NT2/D1 (cell line): ENCODE measurements at regions not wholly inside any gene's neighbourhood (a gene's known extent, or its start where the extent isn't known, plus 50 kb on each side); places are given as distances from the start of the nearest gene placed in this dataset.
"Not testable (repeated sequence)": the region's sequence is repeated elsewhere in the genome, so short reads cannot be mapped to it uniquely, and the experiment has no call there.

Experiments used
- DNase-seq: peaks from one replicate; pipeline ENCODE4 v3.0.0-alpha.2; 2011; ENCODE audit warnings: low read depth, low spot score
- H3K27me3 ChIP-seq: 2 replicates; pipeline ENCODE4 v1.6.0; 2011; ENCODE audit warnings: mild to moderate bottlenecking; ENCODE audit not compliant: insufficient read length, insufficient read depth
- H3K36me3 ChIP-seq: 2 replicates; pipeline ENCODE4 v1.6.1; 2011; ENCODE audit warnings: mild to moderate bottlenecking, low read length, mixed read lengths; ENCODE audit not compliant: insufficient read depth, insufficient read length
- H3K4me1 ChIP-seq: 2 replicates; pipeline ENCODE4 v1.5.1; 2011; ENCODE audit not compliant: insufficient read depth, insufficient read length
- H3K4me3 ChIP-seq: 2 replicates; pipeline ENCODE4 v1.5.1; 2011; ENCODE audit warnings: low read depth; ENCODE audit not compliant: insufficient read length
- H3K9ac ChIP-seq: 2 replicates; pipeline ENCODE4 v1.6.0; 2011; ENCODE audit warnings: low read depth; ENCODE audit not compliant: insufficient read length
- H3K9me3 ChIP-seq: 2 replicates; pipeline ENCODE4 v1.5.1; 2011; ENCODE audit warnings: mild to moderate bottlenecking, low read length; ENCODE audit not compliant: insufficient read depth
- SUZ12 ChIP-seq: IDR thresholded peaks from 2 replicates; pipeline ENCODE4 v1.6.1; 2011; ENCODE audit not compliant: insufficient read length, insufficient read depth; ENCODE audit errors: extremely low read depth
- YY1 ChIP-seq: IDR thresholded peaks from 2 replicates; pipeline ENCODE4 v1.6.1; 2011; ENCODE audit not compliant: insufficient read length, insufficient read depth
- ZNF274 ChIP-seq: IDR thresholded peaks from 2 replicates; pipeline ENCODE4 v1.6.1; 2011; ENCODE audit warnings: mild to moderate bottlenecking, low read depth, low read length

DNA sequence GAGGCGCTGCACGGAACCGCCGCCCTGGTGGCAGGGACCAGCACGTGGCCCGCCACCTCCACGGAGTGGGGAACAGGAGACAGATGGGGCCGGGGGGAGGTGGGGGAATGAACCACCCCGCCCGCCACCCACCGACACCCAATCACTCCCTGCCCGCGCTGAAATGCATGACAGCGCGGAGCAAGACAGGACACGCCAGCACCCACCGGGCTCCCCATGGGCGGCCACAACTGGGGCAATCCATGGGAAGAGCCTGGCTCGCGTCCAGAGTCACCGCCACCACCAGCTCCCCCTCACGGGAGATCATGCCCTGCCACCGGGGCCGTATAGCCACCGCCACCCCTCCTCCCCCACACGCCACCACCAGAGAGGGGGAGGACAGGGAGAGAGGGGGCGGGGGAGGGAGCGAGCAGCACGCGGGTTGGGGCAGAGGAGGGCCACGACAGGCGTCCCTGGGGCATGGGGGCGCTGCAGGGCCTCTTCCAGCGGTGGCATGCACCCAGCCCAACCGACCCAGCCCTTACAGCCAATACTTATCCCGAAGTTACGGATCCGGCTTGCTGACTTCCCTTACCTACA is 744.3 kb upstream of the DEFB115 start:
- no peak for DNase-seq
- no peak for TF ChIP-seq ZNF274
- TF ChIP-seq SUZ12: no peak
- TF ChIP-seq YY1: no peak
- Histone ChIP-seq H3K9ac (no peak overlapping the region), H3K27me3 (no peaks in the 10 kb centered on the region), H3K9me3 (peaks cover 8% of the 10 kb centered on the region; the same call in 1 of the 2 replicates), H3K4me3 (no peak overlapping the region), H3K36me3 (no peaks in the 10 kb centered on the region), H3K4me1 (no peaks in the 10 kb centered on the region)

DNA sequence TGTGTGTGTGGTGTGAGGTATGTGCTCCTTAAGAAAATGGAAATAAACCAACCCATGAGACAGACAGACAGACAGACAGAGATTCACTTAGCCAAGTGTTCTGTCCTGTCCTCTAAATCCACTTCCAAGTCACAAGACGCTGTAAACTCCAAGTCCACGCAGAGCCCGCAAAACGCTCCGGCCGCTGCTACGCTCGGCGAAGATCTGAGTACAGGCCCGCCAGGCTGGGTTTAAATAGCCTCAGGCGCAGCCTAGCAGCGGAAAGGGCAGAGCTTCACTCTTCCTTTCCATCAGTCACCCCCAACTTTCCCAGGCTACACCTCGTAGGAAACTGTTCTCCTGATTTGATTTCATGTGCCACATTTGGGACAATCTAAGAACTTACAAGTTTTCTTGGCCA is 741.5 kb upstream of the DEFB115 start:
- H3K27me3 ChIP-seq, DNase-seq, H3K9ac ChIP-seq, H3K36me3 ChIP-seq, H3K9me3 ChIP-seq, H3K4me1 ChIP-seq, H3K4me3 ChIP-seq: not testable (repeated sequence)

DNA sequence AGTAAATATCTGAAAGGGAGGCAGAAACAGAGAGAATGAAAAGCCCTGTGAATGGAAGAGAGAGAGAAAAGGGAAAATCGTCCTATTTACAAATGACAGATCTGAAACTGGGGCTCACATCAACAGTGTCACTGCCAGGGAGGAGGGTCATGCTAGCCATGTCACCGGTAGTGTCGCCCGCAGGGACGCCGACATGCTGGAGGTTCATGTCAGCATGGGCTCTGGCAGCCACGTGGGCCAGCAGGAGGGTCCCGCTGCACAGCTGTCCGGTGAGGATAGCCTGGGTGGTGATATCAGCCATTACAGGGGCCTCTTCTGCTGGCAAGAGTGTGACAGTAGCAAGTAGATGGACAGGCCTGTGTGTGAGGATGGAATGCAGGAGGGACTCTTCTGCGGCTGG is 738.6 kb upstream of the DEFB115 start:
- not testable (repeated sequence) for H3K9ac ChIP-seq, H3K4me3 ChIP-seq, DNase-seq, H3K9me3 ChIP-seq, H3K4me1 ChIP-seq, H3K36me3 ChIP-seq, H3K27me3 ChIP-seq

DNA sequence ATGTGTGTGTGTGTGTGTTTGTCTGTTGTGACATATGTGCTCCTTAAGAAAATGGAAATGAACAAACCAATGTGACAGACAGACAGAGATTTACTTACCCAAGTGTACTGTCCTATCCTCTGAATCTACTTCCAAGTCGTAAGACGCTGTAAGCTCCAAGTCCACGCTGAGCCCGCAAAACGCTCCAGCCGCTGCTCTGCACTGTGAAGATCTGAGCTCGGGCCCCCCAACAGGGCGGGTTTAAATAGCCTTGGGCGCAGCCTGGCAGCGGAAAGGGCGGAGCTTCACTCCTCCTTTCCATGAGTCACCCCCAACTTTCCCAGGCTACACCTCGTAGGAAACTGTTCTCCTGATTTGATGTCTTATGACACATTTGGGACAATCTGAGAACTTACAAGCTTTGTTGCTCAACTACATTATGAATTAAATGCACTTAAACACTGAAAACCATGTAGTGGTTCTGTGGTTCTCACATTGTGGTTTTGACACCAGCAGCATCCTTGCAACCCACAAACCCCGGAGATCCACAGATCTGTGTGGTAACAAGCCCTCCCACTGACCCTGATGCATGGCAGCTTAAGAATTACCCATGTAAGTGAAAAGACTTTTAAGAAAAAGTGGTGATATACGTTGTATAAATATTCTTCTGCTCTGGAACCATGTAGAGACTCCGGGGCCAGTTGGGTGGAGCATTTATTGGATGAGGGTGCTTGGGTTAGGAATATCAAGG is 735.6 kb upstream of the DEFB115 start:
- not testable (repeated sequence) for H3K36me3 ChIP-seq, DNase-seq, H3K9ac ChIP-seq, H3K27me3 ChIP-seq, H3K4me3 ChIP-seq, H3K4me1 ChIP-seq, H3K9me3 ChIP-seq

DNA sequence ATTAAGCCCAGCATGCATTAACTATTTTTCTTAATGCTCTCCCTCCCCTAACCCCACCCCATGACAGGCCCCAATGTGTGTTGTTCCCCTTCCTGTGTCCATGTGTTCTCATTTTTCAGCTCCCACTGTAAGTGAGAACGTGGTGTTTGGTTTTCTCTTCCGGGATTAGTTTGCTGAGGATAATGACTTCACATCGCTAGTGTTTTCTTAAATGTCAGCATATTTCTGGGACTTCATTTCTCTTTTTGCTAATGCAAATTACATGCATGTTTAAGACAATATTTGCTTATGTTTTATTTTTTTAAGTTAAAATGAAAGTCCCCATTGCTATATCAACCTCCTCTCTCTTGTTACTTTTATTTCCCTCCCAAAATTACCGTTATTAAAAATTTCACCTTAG is 733.3 kb upstream of the DEFB115 start:
- H3K27me3 ChIP-seq, DNase-seq, H3K9ac ChIP-seq, H3K4me1 ChIP-seq, H3K9me3 ChIP-seq, H3K36me3 ChIP-seq, H3K4me3 ChIP-seq: not testable (repeated sequence)

DNA sequence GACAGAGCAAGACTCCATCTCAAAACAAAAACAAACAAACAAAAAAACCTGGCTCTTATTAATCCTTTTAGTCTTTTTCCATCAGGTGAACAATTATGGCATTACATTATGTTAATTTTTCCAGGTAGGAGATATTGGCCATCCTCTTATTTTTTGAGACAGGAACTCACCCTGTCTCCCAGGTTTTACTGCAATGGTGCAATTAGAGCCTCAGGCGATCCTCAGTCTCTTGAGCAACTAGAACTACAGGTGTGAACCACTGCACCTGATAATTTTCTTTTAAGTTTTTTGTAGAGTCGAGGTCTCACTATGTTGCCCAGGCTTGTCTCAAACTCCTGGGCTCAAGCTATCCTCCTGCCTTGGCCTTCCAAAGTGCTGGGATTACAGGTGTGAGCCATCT is 732.7 kb upstream of the DEFB115 start:
- DNase-seq, H3K4me3 ChIP-seq, H3K27me3 ChIP-seq, H3K36me3 ChIP-seq, H3K9ac ChIP-seq, H3K4me1 ChIP-seq, H3K9me3 ChIP-seq: not testable (repeated sequence)

DNA sequence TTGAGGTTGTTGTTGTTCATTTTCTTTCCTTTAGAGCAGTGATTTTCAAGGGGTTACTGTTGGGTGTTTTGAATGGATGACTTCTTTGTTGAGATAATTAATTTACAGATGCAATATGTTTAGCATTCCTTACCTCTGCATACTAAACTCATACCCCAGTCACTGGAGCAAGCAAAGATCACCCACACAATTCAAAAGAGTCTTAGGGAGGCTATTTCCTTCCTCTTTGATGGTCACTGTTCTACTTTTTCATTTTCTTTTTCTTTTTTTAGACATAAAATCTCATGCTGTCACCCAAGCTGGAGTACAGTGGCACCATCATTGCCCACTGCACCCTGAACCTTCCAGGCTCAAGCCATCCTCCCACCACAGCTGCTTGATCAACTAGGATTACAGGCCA is 723.8 kb upstream of the DEFB115 start:
- not testable (repeated sequence) for H3K9ac ChIP-seq, H3K4me1 ChIP-seq, H3K36me3 ChIP-seq, DNase-seq, H3K9me3 ChIP-seq, H3K27me3 ChIP-seq, H3K4me3 ChIP-seq

DNA sequence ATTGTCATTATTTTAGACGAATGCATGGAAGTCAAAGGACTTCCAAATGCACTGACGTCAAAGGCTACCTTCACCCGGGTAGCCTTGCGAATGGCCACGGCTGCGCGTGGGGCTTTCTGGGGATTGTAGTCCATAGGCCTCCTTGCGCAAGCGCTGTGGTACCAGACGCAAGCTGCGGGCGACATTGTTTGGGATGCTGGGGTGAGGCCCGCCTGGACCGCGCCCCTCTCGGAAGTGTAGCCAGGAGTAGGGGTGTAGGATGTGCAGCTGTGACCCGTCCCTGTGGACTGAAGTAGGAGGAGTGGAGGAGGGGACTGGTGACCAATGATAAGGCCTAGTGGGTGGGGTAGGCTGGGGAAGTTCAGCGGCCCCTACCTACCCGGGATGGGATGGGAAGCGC is 720.0 kb upstream of the DEFB115 start:
- H3K27me3 ChIP-seq, H3K36me3 ChIP-seq, H3K9me3 ChIP-seq, H3K4me1 ChIP-seq, H3K9ac ChIP-seq: not testable (repeated sequence)
- peak; percentile 18 for DNase-seq
- H3K4me3 ChIP-seq: peak overlapping the region; percentile 24

DNA sequence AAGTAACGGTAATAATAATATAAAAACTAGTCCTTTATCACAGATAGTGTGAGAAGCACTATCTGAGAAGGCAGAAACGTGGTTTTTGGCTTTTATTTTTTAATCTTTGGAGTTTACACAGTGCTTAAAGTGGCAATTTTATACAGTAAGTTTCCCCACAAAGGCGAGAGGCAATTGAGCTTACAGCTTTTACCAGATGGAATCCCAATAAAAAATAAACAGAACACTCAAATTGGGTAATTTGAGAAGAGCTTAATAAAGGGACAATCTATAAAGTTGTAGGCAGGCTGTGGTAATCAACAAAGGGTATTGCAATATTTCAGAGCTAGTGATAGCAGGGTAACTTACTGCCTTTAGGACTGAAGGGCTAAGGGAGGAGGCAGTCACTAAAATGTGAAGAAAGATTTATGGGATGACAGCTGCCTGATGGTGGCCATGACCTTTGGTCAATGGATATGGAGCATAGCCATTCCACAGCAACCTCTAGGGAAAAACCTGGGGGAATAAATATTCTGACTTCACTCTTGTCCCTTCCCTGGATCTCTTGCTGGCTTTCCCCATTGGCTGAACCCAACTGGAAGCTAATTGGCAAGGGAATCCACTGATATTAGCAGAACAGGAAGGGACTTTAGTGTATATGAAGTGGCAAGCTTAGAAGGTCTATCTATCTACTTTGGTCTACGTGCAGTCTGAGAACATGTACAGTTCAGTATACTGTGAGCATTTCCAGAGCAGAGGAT is 717.0 kb upstream of the DEFB115 start:
- H3K36me3 ChIP-seq, DNase-seq, H3K9ac ChIP-seq, H3K4me1 ChIP-seq, H3K9me3 ChIP-seq, H3K27me3 ChIP-seq, H3K4me3 ChIP-seq: not testable (repeated sequence)

DNA sequence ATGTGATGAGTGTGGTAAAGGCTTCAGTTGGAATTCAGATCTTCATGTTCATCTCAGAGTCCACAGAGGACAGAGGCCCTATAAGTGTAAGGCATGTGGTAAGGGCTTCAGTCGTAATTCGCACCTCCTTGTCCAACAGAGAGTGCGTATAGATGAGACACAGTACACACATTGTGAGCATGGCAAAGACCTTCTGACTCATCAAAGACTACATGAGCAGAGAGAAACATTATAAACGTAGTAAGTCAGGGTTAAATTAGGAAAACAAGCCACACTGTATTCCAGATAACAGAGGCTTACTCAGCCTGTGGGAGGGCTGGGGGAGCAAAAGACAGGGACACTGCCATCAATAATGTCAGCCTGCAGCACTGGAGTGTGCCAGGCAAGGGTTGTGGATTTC is 706.2 kb upstream of the DEFB115 start:
- not testable (repeated sequence) for H3K27me3 ChIP-seq, H3K36me3 ChIP-seq, H3K4me1 ChIP-seq, DNase-seq, H3K4me3 ChIP-seq, H3K9me3 ChIP-seq, H3K9ac ChIP-seq

DNA sequence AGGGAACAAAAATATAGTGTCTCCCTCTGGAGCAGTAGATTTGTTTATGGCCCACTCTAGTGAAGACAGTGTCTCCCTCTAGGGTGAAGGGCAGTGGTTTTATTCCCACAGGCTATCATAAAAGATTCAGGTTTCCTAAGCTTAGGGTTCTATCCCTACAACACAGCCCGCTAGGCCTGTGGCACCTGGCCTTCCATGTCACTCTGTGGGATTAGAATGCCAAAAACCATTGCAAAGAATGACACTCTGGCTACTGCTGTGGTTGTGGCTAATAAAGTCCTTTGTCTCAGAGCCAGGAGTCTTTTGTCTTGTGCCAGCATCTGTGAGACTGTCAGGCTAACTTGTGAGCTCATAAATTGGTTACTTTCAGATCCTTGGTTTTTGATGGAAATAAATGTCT is 700.7 kb upstream of the DEFB115 start:
- H3K9me3 ChIP-seq, H3K36me3 ChIP-seq, H3K9ac ChIP-seq, DNase-seq, H3K4me3 ChIP-seq, H3K27me3 ChIP-seq, H3K4me1 ChIP-seq: not testable (repeated sequence)
